Mesenchymal stem cell (in vitro differentiated cells and primary cell): ENCODE measurements at regions not wholly inside any gene's neighbourhood (a gene's known extent, or its start where the extent isn't known, plus 50 kb on each side); places are given as distances from the start of the nearest gene placed in this dataset.

Source experiments
- DNase-seq: peaks from one replicate; pipeline ENCODE4 v3.0.0-alpha.2; 2013
- H2AFZ ChIP-seq: one replicate; pipeline ENCODE4 v1.6.1; 2013; ENCODE audit warnings: low read depth, mild to moderate bottlenecking, control low read depth, inconsistent platforms, low read length, moderate library complexity
- H2AK5ac ChIP-seq: 2 replicates; pipeline ENCODE4 v1.6.1; 2013; ENCODE audit warnings: low read length, moderate library complexity, mild to moderate bottlenecking, inconsistent platforms; ENCODE audit not compliant: severe bottlenecking
- H2BK120ac ChIP-seq: one replicate; pipeline ENCODE4 v1.6.1; 2013; ENCODE audit warnings: low read depth, mild to moderate bottlenecking, inconsistent platforms, low read length, moderate library complexity
- H2BK12ac ChIP-seq, 2 experiments: one replicate each; pipeline ENCODE4 v1.6.1; 2013; ENCODE audit warnings: inconsistent platforms in 2 of 2, low read length in 2 of 2, mild to moderate bottlenecking in 2 of 2, moderate library complexity in 2 of 2, control low read depth in 1 of 2
- H2BK15ac ChIP-seq: one replicate; pipeline ENCODE4 v1.6.1; 2013; ENCODE audit warnings: mild to moderate bottlenecking, low read depth, inconsistent platforms; ENCODE audit not compliant: poor library complexity, severe bottlenecking
- H2BK5ac ChIP-seq: 2 replicates; pipeline ENCODE4 v1.6.1; 2013; ENCODE audit warnings: low read depth, mild to moderate bottlenecking, low read length, control low read depth, inconsistent platforms; ENCODE audit not compliant: poor library complexity, severe bottlenecking
- H3K14ac ChIP-seq, 2 experiments: one replicate each; pipeline ENCODE4 v1.6.1; 2013; ENCODE audit warnings: inconsistent platforms in 2 of 2, low read length in 2 of 2, control low read depth in 1 of 2, mild to moderate bottlenecking in 1 of 2, moderate library complexity in 1 of 2
- H3K18ac ChIP-seq, 2 experiments: one replicate each; pipeline ENCODE4 v1.6.1; 2013; ENCODE audit warnings: inconsistent platforms in 2 of 2, low read length in 2 of 2, control low read depth in 1 of 2, low read depth in 1 of 2, mild to moderate bottlenecking in 1 of 2
- H3K23ac ChIP-seq, 2 experiments: one replicate each; pipeline ENCODE4 v1.6.1; 2013; ENCODE audit warnings: inconsistent platforms in 2 of 2, low read length in 2 of 2, mild to moderate bottlenecking in 2 of 2, moderate library complexity in 2 of 2, control low read depth in 1 of 2
- H3K27ac ChIP-seq: 2 replicates; pipeline ENCODE4 v1.5.1; 2013; ENCODE audit warnings: mild to moderate bottlenecking, moderate library complexity, low read length, control low read depth, inconsistent platforms; ENCODE audit not compliant: poor library complexity, severe bottlenecking
- H3K27me3 ChIP-seq, 2 experiments: 2 replicates each; pipeline versions ENCODE4 v1.6.1 to v1.7.0; 2013; ENCODE audit warnings: low read length in 2 of 2, mild to moderate bottlenecking in 2 of 2, moderate library complexity in 2 of 2, control low read depth in 1 of 2, inconsistent platforms in 1 of 2; ENCODE audit not compliant: control insufficient read depth in 1 of 2, insufficient read depth in 1 of 2
- H3K36me3 ChIP-seq, 2 experiments: 2 replicates each; pipeline versions ENCODE4 v1.6.1 to v1.7.0; 2013; ENCODE audit warnings: low read length in 2 of 2, control low read depth in 1 of 2, inconsistent platforms in 1 of 2, low read depth in 1 of 2, mild to moderate bottlenecking in 1 of 2; ENCODE audit not compliant: insufficient read depth in 2 of 2, control insufficient read depth in 1 of 2
- H3K4ac ChIP-seq, 2 experiments: one replicate each; pipeline ENCODE4 v1.6.1; 2013; ENCODE audit warnings: inconsistent platforms in 2 of 2, low read length in 2 of 2, mild to moderate bottlenecking in 2 of 2, moderate library complexity in 2 of 2, control low read depth in 1 of 2, low read depth in 1 of 2
- H3K4me1 ChIP-seq: 2 replicates; pipeline ENCODE4 v1.6.1; 2013; ENCODE audit warnings: low read depth, low read length, control low read depth; ENCODE audit not compliant: control insufficient read depth, insufficient read depth
- H3K4me2 ChIP-seq: 2 replicates; pipeline ENCODE4 v1.6.1; 2013; ENCODE audit warnings: low read length, mild to moderate bottlenecking, inconsistent platforms; ENCODE audit not compliant: poor library complexity, severe bottlenecking
- H3K4me3 ChIP-seq, 2 experiments: 2 replicates each; pipeline versions ENCODE4 v1.5.1 to v1.7.0; 2013; ENCODE audit warnings: low read length in 2 of 2, mild to moderate bottlenecking in 2 of 2, control low read depth in 1 of 2, low read depth in 1 of 2; ENCODE audit not compliant: insufficient read depth in 1 of 2
- H3K79me1 ChIP-seq: replicated peaks from 2 replicates; pipeline ENCODE4 v1.6.1; 2013; ENCODE audit warnings: mild to moderate bottlenecking, control low read depth, low read length, inconsistent platforms; ENCODE audit not compliant: poor library complexity, severe bottlenecking
- H3K9ac ChIP-seq: 2 replicates; pipeline ENCODE4 v1.7.0; 2013; ENCODE audit warnings: mild to moderate bottlenecking, low read length, moderate library complexity
- H3K9me3 ChIP-seq: 2 replicates; pipeline ENCODE4 v1.7.0; 2013; ENCODE audit warnings: mild to moderate bottlenecking, low read length; ENCODE audit not compliant: control insufficient read depth
- H4K8ac ChIP-seq: one replicate; pipeline ENCODE4 v1.6.1; 2013; ENCODE audit warnings: inconsistent platforms, mild to moderate bottlenecking, low read length, moderate library complexity
- H4K91ac ChIP-seq: one replicate; pipeline ENCODE4 v1.6.1; 2013; ENCODE audit warnings: mild to moderate bottlenecking, low read length, inconsistent platforms
- WGBS: methylation state at CpG from one replicate; pipeline ENCODE4 v1.1.7; 2013; ENCODE audit warnings: mixed read lengths; 5-methylcytosine and 5-hydroxymethylcytosine counted together

DNA sequence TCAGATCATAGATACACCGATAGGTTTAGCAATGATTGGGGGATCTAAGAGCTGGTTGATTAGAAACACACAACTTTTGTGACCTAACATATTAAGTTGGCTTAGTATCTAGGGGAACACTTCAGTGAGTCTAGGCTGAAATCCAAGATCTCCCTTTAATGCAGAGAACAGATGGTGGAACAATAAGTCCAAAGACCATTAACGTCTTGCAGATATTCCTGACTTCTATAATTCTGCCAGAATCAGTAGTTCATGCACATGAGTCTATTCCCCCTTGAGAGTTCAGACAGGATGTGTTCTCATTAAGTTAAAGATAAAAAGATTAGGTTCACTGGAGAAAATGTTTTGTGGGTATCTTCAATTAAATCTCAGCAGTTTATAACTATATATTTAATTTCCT, 506.5 kb downstream of the TSN start:
- H3K4me1 ChIP-seq: no peaks in the 10 kb centered on the region
- no peak overlapping the region for H3K23ac ChIP-seq
- H3K14ac ChIP-seq: no peak overlapping the region
- H3K4me2 ChIP-seq: no peak overlapping the region
- H3K9me3 ChIP-seq: no peaks in the 10 kb centered on the region
- 72% methylated on average over 2 of the region's 2 CpGs for WGBS
- no peaks in the 10 kb centered on the region for H3K27me3 ChIP-seq
- no peak overlapping the region for H2BK5ac ChIP-seq
- H3K36me3 ChIP-seq: no peaks in the 10 kb centered on the region
- H4K8ac ChIP-seq: no peak overlapping the region
- no peak overlapping the region for H3K4ac ChIP-seq
- no peak overlapping the region for H3K9ac ChIP-seq
- no peak overlapping the region for H3K18ac ChIP-seq
- no peak overlapping the region for H2AFZ ChIP-seq
- H3K79me1 ChIP-seq: no peaks in the 10 kb centered on the region
- H2AK5ac ChIP-seq: no peak overlapping the region
- H4K91ac ChIP-seq: no peak overlapping the region
- H2BK15ac ChIP-seq: no peak overlapping the region
- no peak overlapping the region for H2BK120ac ChIP-seq
- H2BK12ac ChIP-seq: no peak overlapping the region
- no peak overlapping the region for H3K4me3 ChIP-seq
- no peak for DNase-seq
- H3K27ac ChIP-seq: no peak overlapping the region

DNA sequence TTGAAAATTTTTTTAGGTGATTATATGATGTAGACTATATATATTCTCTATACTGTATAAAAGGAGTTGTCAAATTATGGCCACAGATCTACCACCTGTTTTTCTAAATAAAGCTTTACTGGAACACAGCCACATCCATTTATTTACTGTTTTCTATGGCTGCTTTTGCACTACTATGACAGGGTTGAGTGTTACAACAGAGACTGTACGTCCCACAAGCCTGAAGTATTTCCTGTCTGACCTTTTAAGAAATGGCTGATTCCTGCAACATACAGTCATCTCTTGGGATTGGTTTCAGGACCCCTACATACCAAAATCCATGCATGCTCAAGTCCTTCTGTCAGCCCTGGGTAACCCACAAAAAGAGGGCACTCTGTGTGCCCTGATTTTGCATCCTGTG, 508.3 kb downstream of the TSN start:
- Histone ChIP-seq H3K27me3 (no peaks in the 10 kb centered on the region), H2BK12ac (no peak overlapping the region), H2BK5ac (no peak overlapping the region), H3K9me3 (no peaks in the 10 kb centered on the region), H3K4me3 (no peak overlapping the region), H2AFZ (no peak overlapping the region), H4K8ac (no peak overlapping the region), H3K14ac (no peak overlapping the region), H3K18ac (no peak overlapping the region), H3K4me1 (no peaks in the 10 kb centered on the region), H3K9ac (no peak overlapping the region), H3K4me2 (no peak overlapping the region), H2BK120ac (no peak overlapping the region), H3K4ac (no peak overlapping the region), H2BK15ac (no peak overlapping the region), H4K91ac (no peak overlapping the region), H3K23ac (no peak overlapping the region), H3K79me1 (no peaks in the 10 kb centered on the region), H2AK5ac (no peak overlapping the region), H3K27ac (no peak overlapping the region), H3K36me3 (no peaks in the 10 kb centered on the region)
- no peak for DNase-seq
- 7% methylated on average over 1 of the region's 1 CpG for WGBS

DNA sequence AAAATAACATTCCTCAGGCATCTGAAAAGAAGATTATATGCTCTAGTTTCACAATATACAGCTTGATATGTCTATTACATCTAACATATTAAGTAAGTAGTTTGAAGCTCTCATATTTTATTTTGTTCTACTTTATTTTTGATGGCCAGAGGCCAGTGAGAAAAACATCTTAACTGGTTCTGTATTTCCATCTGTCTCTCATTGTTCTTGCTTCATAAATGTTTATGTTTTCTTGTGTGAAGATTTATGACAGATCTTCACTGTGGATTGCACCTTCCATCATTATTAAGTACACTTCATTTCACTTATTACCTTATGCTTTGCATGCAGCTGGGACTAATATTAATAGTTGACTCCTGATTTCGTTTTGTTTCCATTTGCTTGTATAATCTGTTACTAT, 511.2 kb downstream of the TSN start:
- Histone ChIP-seq H2BK120ac (no peak overlapping the region), H4K8ac (no peak overlapping the region), H4K91ac (no peak overlapping the region), H3K23ac (no peak overlapping the region), H3K9me3 (no peaks in the 10 kb centered on the region), H2BK15ac (no peak overlapping the region), H3K27me3 (no peaks in the 10 kb centered on the region), H2BK5ac (no peak overlapping the region), H3K36me3 (no peaks in the 10 kb centered on the region), H2AFZ (no peak overlapping the region), H3K18ac (no peak overlapping the region), H3K4me2 (no peak overlapping the region), H2BK12ac (no peak overlapping the region), H3K4me3 (no peak overlapping the region), H2AK5ac (no peak overlapping the region), H3K9ac (no peak overlapping the region), H3K27ac (no peak overlapping the region), H3K79me1 (no peaks in the 10 kb centered on the region), H3K4ac (no peak overlapping the region), H3K4me1 (no peaks in the 10 kb centered on the region), H3K14ac (no peak overlapping the region)
- WGBS: no CpG with 5 or more reads among the region's 1 CpG
- no peak for DNase-seq

DNA sequence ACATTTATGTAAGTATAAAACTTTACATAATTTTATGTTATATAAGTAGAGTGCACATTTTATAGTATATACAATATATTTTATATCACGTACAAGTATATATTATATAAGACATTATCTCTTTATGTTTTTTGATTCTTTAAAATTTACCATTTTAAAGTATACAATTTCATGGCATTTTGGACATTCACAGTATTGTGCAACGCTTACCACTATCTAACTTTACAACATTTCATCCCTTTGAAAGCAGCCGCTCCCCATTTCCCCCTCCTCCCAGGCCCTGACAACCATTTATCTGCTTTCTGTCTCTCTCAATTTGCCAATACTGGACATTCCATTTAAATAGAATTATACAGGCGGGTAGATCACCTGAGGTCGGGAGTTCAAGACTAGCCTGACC, 512.5 kb downstream of the TSN start:
- H4K8ac ChIP-seq: no peak overlapping the region
- H3K4me1 ChIP-seq: no peaks in the 10 kb centered on the region
- no peak overlapping the region for H3K4me2 ChIP-seq
- H3K9ac ChIP-seq: no peak overlapping the region
- H2AFZ ChIP-seq: no peak overlapping the region
- no peak overlapping the region for H3K18ac ChIP-seq
- no peak overlapping the region for H3K14ac ChIP-seq
- H3K4me3 ChIP-seq: no peak overlapping the region
- WGBS: 88% methylated on average over 4 of the region's 5 CpGs
- DNase-seq: no peak
- no peak overlapping the region for H2BK12ac ChIP-seq
- H3K4ac ChIP-seq: no peak overlapping the region
- H3K9me3 ChIP-seq: no peaks in the 10 kb centered on the region
- no peak overlapping the region for H3K23ac ChIP-seq
- H3K27ac ChIP-seq: no peak overlapping the region
- H3K79me1 ChIP-seq: no peaks in the 10 kb centered on the region
- no peak overlapping the region for H4K91ac ChIP-seq
- no peak overlapping the region for H2BK15ac ChIP-seq
- no peak overlapping the region for H2BK5ac ChIP-seq
- H2AK5ac ChIP-seq: no peak overlapping the region
- no peak overlapping the region for H2BK120ac ChIP-seq
- H3K36me3 ChIP-seq: no peaks in the 10 kb centered on the region
- H3K27me3 ChIP-seq: no peaks in the 10 kb centered on the region
